ENCODE measurements at regions not wholly inside any gene's neighbourhood (a gene's known extent, or its start where the extent isn't known, plus 50 kb on each side); places are given as distances from the start of the nearest gene placed in this dataset.

- TF ChIP-seq, protein P1, sequence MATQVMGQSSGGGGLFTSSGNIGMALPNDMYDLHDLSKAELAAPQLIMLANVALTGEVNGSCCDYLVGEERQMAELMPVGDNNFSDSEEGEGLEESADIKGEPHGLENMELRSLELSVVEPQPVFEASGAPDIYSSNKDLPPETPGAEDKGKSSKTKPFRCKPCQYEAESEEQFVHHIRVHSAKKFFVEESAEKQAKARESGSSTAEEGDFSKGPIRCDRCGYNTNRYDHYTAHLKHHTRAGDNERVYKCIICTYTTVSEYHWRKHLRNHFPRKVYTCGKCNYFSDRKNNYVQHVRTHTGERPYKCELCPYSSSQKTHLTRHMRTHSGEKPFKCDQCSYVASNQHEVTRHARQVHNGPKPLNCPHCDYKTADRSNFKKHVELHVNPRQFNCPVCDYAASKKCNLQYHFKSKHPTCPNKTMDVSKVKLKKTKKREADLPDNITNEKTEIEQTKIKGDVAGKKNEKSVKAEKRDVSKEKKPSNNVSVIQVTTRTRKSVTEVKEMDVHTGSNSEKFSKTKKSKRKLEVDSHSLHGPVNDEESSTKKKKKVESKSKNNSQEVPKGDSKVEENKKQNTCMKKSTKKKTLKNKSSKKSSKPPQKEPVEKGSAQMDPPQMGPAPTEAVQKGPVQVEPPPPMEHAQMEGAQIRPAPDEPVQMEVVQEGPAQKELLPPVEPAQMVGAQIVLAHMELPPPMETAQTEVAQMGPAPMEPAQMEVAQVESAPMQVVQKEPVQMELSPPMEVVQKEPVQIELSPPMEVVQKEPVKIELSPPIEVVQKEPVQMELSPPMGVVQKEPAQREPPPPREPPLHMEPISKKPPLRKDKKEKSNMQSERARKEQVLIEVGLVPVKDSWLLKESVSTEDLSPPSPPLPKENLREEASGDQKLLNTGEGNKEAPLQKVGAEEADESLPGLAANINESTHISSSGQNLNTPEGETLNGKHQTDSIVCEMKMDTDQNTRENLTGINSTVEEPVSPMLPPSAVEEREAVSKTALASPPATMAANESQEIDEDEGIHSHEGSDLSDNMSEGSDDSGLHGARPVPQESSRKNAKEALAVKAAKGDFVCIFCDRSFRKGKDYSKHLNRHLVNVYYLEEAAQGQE (IDR thresholded peaks at IDR 0.05; ENCODE audit: borderline replicate concordance): no peak
- TF ChIP-seq EZH2 (IDR thresholded peaks at IDR 0.05; ENCODE audit: borderline replicate concordance, insufficient read depth, low read length, poor library complexity, severe bottlenecking) (no peak), RAD21 (conservative IDR thresholded peaks at IDR 0.05) (no peak), TAF1 (IDR thresholded peaks at IDR 0.05; ENCODE audit: low read depth) (no peak), POLR2AphosphoS5 (IDR thresholded peaks at IDR 0.05) (no peak), EP300 (conservative IDR thresholded peaks at IDR 0.05; ENCODE audit: poor library complexity, severe bottlenecking) (no peak), SMC3 (conservative IDR thresholded peaks at IDR 0.05; ENCODE audit: poor library complexity) (no peak), MXI1 (conservative IDR thresholded peaks at IDR 0.05; ENCODE audit: poor library complexity, severe bottlenecking) (no peak)
- TF ChIP-seq, protein P2, sequence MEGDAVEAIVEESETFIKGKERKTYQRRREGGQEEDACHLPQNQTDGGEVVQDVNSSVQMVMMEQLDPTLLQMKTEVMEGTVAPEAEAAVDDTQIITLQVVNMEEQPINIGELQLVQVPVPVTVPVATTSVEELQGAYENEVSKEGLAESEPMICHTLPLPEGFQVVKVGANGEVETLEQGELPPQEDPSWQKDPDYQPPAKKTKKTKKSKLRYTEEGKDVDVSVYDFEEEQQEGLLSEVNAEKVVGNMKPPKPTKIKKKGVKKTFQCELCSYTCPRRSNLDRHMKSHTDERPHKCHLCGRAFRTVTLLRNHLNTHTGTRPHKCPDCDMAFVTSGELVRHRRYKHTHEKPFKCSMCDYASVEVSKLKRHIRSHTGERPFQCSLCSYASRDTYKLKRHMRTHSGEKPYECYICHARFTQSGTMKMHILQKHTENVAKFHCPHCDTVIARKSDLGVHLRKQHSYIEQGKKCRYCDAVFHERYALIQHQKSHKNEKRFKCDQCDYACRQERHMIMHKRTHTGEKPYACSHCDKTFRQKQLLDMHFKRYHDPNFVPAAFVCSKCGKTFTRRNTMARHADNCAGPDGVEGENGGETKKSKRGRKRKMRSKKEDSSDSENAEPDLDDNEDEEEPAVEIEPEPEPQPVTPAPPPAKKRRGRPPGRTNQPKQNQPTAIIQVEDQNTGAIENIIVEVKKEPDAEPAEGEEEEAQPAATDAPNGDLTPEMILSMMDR (IDR thresholded peaks at IDR 0.05; ENCODE audit: poor library complexity, severe bottlenecking): no peak
Measured at GRCh38 chr13:71935166-71935840, 68.3 kb upstream of the DACH1 start.

GRCh38 chr13:71924931-71925330 lies 57.9 kb upstream of the DACH1 start:
- H3K9ac ChIP-seq (ENCODE audit: low read length): no peak overlapping the region
- no peaks in the 10 kb centered on the region for H3K36me3 ChIP-seq (ENCODE audit: insufficient read depth, low read length)
- TF ChIP-seq SMC3 (conservative IDR thresholded peaks at IDR 0.05; ENCODE audit: poor library complexity) (no peak), MXI1 (conservative IDR thresholded peaks at IDR 0.05; ENCODE audit: poor library complexity, severe bottlenecking) (no peak), EP300 (conservative IDR thresholded peaks at IDR 0.05; ENCODE audit: poor library complexity, severe bottlenecking) (no peak), POLR2AphosphoS5 (IDR thresholded peaks at IDR 0.05) (no peak)
- no peaks in the 10 kb centered on the region for H3K27me3 ChIP-seq (ENCODE audit: insufficient read depth, low read depth, low read length)
- H4K20me1 ChIP-seq (ENCODE audit: insufficient read depth): no peaks in the 10 kb centered on the region
- H2AFZ ChIP-seq (ENCODE audit: low read depth, low read length): no peak overlapping the region
- H3K79me2 ChIP-seq (replicated peaks; ENCODE audit: insufficient read depth, low read length): no peaks in the 10 kb centered on the region
- H3F3A ChIP-seq (ENCODE audit: insufficient read depth, low read length, poor library complexity, severe bottlenecking): no peaks in the 10 kb centered on the region
- no peak overlapping the region for H3K4me2 ChIP-seq (ENCODE audit: low read length)
- no peak overlapping the region for H3K27ac ChIP-seq (ENCODE audit: low read length)
- H3K9me3 ChIP-seq (ENCODE audit: low read length): no peaks in the 10 kb centered on the region
- H3K9me2 ChIP-seq (ENCODE audit: insufficient read depth, low read length): no peaks in the 10 kb centered on the region
- H3K4me3 ChIP-seq (ENCODE audit: low read length): no peak overlapping the region

More at GRCh38 chr13:71935166-71935840, 68.3 kb upstream of the DACH1 start:
- H2AFZ ChIP-seq (ENCODE audit: low read depth, low read length): no peak overlapping the region
- no peaks in the 10 kb centered on the region for H3K27me3 ChIP-seq (ENCODE audit: insufficient read depth, low read depth, low read length)
- no peak overlapping the region for H3K4me2 ChIP-seq (ENCODE audit: low read length)
- no peak overlapping the region for H3K9ac ChIP-seq (ENCODE audit: low read length)
- H3F3A ChIP-seq (ENCODE audit: insufficient read depth, low read length, poor library complexity, severe bottlenecking): no peaks in the 10 kb centered on the region
- no peak overlapping the region for H3K27ac ChIP-seq (ENCODE audit: low read length)
- H3K36me3 ChIP-seq (ENCODE audit: insufficient read depth, low read length): no peaks in the 10 kb centered on the region
- H3K9me3 ChIP-seq (ENCODE audit: low read length): no peaks in the 10 kb centered on the region
- H3K4me3 ChIP-seq (ENCODE audit: low read length): no peak overlapping the region
- no peaks in the 10 kb centered on the region for H3K79me2 ChIP-seq (replicated peaks; ENCODE audit: insufficient read depth, low read length)
- no peaks in the 10 kb centered on the region for H4K20me1 ChIP-seq (ENCODE audit: insufficient read depth)
- H3K9me2 ChIP-seq (ENCODE audit: insufficient read depth, low read length): no peaks in the 10 kb centered on the region

Data from neural cell (in vitro differentiated cells).